NCI-H524 (cell line): ENCODE measurements at regions not wholly inside any gene's neighbourhood (a gene's known extent, or its start where the extent isn't known, plus 50 kb on each side); places are given as distances from the start of the nearest gene placed in this dataset.

Source experiments
- DNase-seq, 2 experiments: peaks; one replicate each; lab custom pipeline; 2025; lab: John Stamatoyannopoulos, UW

GRCh38 chr19:33898062-33898677, 101.5 kb downstream of the KCTD15 start:
- no peak for DNase-seq

DNA sequence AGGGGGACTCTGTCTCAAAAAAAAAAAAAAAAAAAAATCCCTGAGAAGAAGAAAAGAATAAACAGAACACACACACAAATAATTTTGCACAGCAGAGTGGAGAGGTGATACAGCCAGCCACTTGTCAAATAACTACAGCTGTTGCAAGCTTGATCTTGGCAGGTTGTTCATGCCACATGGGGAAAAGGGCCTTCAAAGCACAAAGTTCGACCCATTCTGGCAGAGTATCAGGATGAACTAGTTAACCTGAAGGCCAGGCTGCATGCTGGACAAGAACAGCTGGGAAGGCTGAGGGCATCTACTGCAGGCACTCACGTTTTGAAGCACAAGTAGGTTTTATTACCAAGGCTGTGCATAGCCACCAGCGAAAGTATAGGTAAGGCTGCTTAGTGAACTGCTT, 104.1 kb downstream of the KCTD15 start:
- no peak for DNase-seq

DNA sequence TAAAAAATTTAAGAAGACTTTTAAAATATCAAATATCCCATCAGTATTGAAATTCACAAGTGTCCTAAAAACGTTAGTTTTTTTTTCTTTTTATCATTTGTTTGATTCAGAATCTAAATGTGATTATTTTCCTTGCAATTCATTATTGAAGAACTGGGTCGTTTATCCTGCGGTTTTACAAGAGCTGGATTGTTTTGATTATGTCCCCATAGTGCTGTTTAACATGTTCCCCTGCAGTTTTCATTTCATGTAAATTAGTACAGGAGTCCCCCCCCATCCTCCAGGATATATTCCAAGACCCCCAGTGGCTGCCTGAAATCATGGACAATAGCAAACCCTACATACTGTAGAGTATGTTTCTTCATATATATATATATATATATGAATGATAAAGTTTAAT, 105.7 kb downstream of the KCTD15 start:
- no peak for DNase-seq

GRCh38 chr19:33902802-33903488, 106.3 kb downstream of the KCTD15 start:
- DNase-seq: no peak

DNA sequence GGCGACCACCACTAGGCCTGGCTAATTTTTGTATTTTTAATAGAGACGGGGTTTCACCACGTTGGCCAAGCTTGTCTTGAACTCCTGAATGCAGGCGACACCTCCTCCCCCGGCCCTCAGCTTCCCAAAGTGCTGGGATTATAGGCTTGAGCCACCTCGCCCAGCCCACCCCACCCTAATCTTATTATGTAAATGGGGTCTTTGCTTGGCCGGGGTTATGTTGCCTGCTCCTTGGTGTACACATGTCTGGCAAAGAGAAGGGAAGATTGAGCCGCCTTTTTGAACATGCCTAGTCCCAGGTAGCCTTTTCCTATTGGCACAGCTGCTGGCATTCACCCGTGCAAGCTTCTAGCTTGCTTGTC, 106.8 kb downstream of the KCTD15 start:
- no peak for DNase-seq

DNA sequence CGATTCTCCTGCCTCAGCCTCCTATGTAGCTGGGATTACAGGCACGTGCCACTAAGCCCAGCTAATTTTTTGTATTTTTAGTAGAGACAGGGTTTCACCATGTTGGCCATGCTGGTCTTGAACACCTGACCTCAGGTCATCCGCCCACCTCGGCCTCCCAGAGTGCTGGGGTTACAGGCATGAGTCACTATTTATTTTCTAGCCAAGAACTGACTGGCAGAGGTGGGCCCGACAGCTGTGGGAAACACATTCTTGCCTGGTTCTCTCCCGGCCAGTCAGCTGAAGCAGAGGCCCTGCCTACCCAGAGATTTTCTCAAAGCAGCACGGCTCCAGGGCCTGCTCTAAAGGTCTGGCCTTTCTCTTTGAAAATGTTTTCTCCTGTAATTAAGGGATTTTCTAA, 108.0 kb downstream of the KCTD15 start:
- no peak for DNase-seq

- DNase-seq: no peak
These were observed 108.8 kb downstream of the KCTD15 start for GRCh38 chr19:33905473-33905936.

- no peak for DNase-seq
These were observed 109.4 kb downstream of the KCTD15 start for GRCh38 chr19:33905937-33906577.

DNA sequence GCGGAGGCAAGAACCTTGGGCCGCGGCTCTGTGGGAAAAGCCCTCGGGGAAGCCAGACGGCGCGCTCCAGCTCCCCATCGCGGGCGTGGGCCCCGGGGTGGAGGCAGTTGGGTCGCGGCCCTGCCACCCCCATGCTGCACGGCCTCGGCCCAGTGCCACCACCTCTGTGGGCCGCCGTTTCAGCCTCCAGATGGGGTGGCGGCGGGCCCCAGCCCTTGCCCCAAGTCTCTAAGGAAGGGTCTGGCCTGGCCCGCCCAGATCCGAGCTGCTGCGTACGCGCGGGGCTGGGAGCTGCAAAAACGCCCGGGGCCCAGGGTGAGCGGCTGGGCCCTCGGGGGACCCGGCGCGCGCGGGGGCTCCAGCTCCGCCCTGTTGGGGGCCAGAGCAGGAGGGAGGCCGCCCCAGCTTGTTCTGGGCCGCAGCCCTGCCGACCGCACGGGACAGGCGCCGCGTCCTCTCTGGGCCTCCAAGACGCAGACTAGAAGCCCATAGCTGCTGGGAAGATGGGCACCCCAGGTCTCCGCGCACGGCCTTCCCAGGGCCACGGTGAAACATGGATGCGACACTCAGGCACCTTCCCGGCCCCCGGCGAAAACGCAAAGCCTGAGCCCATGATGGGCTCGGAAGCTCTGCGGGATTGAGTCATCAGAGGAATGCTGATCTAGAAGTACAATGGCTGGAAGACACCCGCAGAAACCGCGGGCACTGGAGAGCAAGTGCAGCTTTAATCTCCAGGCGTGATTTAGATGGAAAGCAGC, 110.1 kb downstream of the KCTD15 start:
- no peak for DNase-seq

DNA sequence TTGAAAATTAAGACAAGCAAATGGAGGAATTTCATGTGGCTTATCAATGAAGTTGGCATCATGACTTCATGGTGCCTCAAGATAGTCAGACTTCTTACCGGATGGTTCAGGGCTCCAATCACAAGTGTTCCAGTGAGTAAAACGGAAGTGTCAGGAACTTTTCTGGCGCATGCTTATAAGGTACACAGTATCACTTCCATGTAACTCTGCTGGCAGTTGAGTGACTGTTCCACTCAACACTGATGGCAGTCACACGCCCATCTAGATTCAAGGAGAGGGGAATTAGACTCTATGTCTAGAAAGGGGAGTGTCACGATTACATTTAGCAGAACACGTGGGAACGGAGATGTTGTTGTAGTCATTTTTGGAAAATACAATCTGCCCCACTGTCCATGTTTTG, 114.3 kb downstream of the KCTD15 start:
- DNase-seq: no peak

DNA sequence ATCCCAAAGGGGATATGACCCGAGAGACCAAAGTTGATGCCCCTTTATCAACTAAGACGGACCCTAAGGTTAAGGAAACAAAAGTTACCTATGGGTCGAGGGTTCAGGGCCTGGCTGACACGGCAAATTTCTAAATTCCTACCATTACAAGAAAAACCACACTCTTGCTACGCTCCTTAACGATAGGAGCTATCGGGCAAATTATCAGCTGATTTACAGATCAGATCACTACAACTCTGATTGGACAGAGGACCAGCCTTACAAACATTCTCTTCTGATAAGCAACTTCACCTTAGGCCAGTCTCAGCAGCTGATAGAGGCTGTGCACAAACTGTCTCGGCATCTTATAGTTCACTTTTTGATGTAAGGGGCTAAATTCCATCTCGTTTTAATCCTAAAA, 117.9 kb downstream of the KCTD15 start:
- DNase-seq: no peak

GRCh38 chr19:33916792-33917191, 120.1 kb downstream of the KCTD15 start:
- no peak for DNase-seq

- no peak for DNase-seq
These were observed 122.6 kb downstream of the KCTD15 start for GRCh38 chr19:33919291-33919690.

DNA sequence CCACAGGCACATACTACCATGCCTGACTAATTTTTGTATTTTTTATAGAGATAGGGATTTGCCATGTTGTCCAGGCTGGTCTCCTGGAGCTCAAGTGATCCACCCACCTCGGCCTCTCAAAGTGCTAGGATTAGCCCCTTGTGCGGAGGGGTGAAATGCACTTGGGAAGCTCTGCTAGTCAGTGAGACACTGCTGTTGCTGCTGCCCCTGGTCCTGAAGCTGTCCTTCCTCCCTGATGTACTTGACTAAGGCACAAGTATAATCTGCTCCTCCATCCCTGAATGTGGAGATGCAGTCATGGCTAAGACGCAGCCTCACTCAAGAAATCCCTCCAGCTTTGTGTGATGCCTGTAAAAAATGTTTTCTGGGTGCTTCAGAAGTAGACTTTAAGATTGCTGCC, 124.5 kb downstream of the KCTD15 start:
- no peak for DNase-seq

GRCh38 chr19:33926306-33926705, 129.6 kb downstream of the KCTD15 start:
- no peak for DNase-seq

DNA sequence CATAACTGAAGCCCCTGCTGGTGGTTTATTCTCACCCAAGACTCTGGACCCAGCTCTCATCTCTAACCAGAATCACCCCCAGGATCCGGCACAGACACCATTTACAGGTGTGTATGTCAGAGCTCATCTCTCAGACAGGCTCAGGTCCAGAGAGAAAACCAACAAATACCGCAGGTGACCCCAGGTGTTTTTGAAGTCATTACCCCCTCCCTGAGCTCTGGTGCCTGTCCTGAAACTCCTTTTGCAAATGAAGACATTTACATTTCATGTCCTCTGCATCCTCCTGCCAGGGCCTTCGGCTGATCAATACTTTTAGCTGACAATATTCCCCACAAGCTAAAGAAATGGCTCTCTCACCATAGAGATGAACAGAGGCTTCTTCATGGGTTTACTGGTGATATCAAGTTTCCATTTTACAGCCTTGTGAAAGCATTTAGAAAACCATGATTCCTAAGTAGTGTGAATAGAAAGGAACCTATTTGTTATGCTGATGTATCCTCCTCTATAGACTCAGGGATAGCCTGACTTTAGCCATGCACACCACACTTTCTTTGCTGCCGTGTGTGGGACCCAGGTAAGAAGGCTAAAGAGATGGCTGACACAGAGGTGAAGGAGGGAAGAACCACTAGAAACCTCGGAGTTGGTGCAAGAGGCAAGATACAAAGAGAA, 131.3 kb downstream of the KCTD15 start:
- no peak for DNase-seq

DNA sequence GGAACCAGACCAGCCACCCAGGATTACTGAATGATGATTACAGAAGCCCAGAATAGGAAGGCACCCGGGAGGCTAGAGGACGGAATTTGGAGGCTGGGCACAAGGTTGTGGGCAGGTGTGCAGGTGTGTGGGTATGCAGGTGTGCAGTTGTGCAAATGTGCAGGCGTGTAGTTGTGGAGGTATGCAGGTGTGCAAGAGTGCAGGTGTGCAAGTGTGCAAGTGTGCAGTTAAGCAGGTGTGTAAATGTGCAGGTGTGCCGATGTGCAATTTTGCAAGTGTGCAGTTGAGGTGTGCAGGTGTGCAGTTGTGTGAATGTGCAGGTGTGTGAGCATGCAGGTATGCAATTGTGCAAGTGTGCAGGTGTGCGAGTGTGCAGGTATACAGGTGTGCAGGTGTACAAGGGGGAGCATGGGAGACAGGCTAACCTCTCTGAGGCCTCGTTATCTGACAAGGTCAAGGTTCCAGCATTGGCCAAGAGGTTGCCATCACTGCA, 131.8 kb downstream of the KCTD15 start:
- no peak for DNase-seq

DNA sequence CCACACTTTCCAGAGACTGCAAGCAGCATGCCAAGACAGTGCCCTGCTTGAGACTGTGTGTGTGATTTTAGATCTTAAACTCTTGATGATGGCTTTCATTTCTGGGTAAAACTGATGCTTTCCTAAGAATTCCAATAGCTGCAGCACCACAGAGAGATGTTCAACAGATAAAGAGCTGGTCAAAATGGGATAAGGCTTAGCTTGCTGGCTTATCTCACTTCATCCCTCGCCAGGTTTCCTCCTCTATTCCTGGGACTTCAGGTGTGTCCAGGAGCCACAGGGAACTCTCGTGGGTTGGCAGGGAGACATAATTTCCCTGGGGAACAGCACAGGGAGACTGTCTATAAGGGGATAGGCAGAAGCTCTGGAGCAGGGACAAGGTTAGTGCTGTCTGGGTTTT, 137.3 kb downstream of the KCTD15 start:
- no peak for DNase-seq

DNA sequence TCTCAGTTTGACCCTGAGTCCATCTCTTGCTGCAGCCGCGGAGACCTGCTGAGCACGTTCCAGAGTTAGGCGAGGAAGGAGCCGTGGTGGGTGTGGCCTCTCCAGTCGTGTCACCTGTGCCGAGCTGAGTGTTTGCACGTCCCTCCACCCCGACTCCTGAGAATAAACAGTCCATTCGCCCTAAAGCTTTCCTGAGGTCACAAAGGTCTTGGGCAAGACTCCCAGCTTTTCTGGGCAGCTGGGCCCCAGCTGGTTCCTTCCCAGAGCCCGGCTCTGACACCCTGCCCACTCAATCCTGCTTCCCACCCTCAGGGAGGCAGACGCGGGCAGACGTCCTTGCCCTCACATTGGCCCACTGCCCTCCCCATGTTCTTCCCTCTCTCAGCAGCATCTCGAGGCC, 142.2 kb downstream of the KCTD15 start:
- no peak for DNase-seq

DNA sequence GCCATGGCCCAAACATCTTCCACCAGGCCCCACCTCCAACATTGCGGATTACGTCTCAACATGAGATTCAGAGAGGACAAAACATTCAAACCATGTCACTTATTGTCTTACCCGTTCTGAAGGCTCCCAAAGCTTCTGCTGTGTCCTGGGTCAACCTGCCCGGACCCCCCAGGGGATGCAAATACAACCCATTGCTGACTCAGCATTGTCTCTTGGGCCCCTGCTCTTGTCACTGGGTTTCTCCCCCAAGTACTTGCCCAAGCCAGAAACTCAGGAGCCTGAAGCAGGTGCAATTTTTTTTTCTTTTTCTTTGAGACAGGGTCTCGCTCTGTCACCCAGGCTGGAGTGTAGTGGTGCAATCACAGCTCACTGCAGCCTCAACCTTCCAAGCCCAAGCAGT, 144.5 kb downstream of the KCTD15 start:
- DNase-seq: no peak

DNA sequence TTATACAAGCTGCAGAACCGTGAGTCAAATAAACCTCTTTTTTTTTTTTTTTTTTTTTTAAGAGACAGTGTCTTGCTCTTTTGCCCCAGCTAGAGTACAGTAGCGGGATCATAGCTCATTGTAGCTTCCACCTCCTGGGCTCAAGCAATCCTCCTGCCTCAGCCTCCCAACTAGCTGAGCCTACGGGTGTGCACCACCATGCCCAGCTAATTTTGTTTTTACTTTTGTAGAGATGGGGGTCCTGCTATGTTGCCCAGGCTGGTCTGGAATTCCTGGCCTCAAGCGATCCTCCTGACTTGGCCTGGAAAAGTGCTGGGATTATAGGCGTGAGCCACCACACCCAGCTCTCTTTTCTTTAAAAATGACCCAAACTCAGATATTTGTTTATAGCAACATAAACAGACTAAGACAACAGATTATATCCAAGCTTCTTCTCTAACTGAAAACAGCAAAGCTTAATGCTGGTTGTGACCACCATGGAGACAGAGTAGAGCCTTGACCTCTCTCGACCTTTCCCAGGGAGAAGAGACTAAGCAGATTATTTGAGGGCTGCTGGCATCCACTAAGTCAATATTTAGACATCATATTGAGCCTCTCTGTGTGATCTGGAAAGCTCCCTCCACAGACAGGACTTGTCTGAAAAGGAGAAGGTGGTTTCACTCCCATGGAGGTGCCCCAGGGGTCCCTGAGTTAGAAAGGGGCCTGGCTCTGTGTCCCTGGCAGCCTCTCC, 150.0 kb downstream of the KCTD15 start:
- DNase-seq: no peak
